Smooth muscle cell of the brain vasculature (primary cell): ENCODE measurements at regions not wholly inside any gene's neighbourhood (a gene's known extent, or its start where the extent isn't known, plus 50 kb on each side); places are given as distances from the start of the nearest gene placed in this dataset.

Experiments used
- DNase-seq: peaks from one replicate; pipeline ENCODE4 v3.0.0-alpha.2; 2012; ENCODE audit warnings: low read depth, low spot score

- no peak for DNase-seq
These were observed 620.5 kb upstream of the KLF4 start for GRCh38 chr9:108109927-108110690.

DNA sequence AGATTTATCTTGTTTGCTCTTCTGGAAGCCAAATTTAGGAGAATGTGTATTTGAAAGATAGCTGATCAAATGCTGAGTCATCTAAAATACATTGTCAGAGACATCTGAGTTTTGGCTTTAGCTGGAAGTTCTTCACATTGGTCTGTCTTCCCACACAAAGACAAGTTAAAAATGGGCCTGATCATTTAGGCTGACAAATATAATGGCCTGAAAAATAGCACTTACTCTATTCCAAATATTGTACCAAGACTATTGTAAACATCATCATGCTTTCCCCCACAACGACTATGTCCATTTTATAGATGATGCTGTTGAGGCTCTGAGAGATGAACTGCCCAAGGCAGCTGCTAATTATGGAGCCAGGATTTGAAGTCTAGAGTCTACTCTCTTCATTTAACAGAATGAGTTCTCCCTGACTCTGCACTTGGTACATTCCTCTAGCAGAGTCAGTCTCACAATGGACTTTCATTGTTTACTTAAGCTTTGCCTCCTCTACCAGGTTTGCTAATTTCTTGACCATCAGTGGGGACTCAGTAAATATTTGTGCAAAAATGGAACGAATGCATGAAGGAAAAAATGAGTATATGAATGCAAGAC lies 619.4 kb upstream of the KLF4 start:
- no peak for DNase-seq

DNA sequence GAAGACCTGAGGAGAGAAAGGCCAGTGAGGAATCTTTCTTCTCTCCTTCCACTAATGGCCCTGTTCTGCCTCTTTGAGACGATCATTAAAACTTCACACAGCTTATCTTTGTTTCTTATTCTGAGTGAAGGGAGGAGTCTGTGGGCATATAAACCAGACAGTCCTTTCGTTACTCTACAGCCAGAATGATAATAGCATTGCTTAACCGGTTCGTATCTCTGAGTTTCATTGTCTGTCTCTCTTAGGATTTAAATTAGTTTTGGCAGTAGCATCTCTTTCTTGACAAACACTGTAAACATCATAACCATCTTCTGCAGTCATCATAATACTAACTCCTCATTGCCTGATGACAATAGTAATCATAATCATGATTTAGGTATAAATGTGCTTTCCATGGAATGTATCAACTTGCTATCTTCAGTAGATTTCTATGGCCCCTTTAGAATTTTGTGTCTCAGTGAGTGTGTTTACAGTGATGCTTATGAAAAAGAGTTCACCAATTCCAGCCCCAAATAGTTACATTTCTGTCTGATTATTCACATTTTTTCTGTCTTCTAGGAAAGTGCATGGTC lies 618.8 kb upstream of the KLF4 start:
- DNase-seq, result no peak

DNA sequence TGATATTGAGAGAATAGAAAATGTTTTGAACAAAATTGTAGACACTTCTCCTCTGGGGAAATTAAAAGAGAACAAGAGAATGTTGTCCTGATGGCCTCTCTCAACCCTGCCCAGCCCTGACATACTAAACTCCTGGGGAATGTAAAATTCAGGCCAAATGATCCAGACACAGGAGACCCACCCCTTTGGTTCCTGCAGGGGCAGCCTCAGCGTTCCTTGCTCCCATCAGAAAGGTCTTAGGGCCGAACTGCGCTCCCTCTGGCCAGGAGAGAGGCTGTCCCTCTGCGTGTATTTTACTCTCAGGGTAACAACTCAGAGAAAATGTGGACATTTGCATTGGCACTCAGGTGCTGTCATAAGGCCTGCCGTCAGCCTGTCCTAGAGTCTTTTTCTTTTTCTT lies 616.3 kb upstream of the KLF4 start:
- no peak for DNase-seq

GRCh38 chr9:108104991-108105390 lies 615.4 kb upstream of the KLF4 start:
- no peak for DNase-seq

- DNase-seq, result no peak
These were observed 613.6 kb upstream of the KLF4 start for GRCh38 chr9:108103046-108103693.

DNA sequence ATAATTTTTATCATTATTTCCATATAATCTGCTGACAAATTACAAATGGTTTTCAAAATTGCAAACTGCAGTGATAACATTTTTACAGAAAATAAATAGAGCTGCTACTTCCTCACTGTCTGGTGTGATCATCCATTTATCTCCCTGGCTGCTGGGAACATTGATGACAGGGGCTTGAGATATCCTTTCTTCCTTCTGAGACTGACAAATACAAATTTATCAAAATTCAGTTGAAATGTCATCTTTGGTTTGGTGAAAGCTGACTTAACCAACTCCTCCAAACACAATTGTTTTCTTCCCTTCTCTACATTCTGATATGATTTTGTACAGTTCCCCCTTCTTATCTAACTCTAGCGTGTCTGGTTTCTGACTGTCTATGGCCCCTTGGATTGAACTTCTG lies 611.8 kb upstream of the KLF4 start:
- no peak for DNase-seq

DNA sequence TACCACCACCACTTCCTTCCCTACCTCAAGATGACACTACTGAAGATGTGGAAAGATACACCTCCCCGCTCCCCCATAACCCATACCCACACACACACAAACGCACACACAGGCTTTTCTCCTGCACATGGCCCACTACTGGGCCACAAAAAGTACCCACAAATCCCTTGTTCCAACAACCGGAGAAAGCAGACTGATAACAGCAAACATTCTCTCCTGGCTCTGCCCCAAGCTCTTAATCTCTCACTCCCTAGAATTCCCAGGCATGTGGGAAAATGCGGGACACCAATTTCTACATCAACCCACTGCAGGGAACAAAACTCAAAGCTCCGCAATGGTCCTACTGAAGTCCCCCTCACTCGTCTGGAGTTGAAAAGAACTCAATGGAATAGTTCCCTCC lies 611.0 kb upstream of the KLF4 start:
- no peak for DNase-seq

DNA sequence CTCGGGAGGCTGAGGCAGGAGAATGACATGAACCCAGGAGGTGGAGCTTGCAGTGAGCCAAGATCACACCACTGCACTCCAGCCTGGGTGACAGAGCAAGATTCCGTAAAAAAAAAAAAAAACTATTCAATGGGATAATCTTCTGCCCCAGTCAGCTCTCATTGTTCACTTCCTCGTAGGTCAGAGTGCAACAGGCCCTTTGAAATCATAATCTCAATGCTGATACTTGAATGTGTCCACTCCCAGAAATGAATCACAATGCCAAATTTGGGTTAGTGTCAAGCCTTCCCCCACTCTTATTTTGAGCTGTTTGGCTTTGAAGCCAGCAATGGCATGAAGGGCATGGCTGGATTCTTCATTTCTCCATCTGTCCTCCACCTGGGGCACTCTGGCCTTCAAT lies 610.3 kb upstream of the KLF4 start:
- no peak for DNase-seq

DNA sequence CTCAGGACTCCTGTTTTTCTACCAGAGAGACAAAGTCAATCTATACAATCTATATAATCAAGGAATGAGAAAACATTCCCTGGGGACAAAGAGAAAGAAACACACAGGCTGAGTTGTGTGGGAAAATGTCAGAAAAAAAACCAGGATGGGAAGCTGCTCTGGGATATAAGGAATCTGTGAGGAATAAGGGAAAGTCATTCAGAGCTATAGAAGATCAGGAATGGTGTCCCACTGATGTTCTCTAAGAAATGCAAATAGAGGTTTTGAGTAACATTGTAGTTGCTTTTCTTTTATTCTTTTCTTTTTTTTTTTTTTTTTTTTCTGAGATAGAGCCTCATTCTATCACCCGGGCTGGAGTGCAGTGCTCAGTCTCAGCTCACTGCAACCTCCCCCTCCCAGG lies 605.9 kb upstream of the KLF4 start:
- DNase-seq, result no peak

DNA sequence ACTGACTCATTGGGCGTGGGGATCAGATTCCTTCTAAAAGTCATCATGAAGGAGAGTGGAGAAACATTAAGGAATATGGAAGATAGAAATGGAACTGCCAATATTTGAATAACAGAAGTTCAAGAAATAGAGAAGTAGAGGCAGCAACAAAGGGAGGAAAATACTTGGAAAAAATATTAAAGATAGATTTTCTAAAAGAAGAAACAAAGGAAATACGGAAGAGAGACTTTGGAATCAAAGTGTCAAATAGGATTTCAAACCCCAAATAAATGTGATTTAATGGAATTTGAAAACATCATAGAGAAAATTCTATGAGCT lies 605.1 kb upstream of the KLF4 start:
- no peak for DNase-seq

DNA sequence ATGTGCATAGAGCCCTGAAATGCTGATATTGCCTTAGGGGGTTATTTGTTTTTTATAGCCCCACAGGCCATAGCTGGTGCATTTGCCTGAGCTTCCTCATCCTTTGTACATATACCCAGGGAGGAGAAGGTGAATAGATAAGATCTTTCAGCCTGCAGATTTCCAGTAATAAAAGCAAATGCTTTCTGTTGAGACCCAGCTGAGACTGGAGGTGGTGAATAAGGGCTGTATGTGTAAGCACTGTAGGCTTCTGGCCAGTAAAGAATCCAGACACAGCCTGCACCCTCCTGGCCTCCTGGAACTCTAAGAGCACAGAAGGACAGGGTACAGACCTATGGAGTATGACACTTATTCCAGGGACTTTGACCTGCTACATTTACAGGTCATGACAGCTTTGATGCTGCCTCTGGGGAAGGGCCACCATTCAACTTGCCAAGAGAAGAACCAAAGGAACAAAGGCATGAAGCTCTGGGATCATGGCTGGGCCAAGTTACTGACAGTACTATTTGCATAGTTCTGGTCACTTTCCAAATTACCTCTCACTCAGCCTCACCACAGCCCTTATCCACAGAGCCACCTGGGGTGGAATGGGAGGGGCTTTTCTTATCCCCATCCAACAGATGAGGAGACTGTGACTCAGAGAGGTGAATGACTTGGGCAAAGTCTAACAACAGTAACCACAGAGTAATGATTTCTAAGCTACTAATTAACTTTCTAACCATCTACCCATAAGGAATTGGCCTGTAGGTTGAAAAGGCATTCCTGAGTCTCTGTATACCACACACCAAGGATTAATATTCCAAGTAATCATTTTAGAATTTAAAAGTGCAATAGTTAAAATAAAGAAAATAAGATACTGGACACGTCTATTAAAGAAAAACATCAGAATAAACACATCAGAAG lies 604.5 kb upstream of the KLF4 start:
- DNase-seq, result no peak

DNA sequence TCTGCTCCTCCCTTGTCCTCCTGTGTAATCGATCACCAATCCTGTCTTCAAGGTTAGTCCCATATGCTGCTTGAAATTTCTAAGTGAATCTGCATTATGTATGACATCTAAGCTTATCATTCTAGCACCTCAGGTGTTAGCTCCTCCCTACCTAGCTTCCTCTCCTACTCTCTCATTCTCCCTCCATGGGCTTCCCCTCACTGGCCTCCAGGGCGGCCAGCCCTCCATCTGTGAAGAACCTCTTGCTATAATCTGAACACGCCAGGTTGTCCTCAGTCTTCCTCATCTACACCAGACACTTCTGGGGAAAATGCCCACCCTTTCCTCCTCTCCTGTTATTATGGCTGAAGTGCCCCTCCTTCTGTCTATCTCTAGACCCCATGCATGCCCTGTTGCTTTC lies 599.3 kb upstream of the KLF4 start:
- DNase-seq, result no peak

GRCh38 chr9:108087781-108088180 lies 598.2 kb upstream of the KLF4 start:
- no peak for DNase-seq

DNA sequence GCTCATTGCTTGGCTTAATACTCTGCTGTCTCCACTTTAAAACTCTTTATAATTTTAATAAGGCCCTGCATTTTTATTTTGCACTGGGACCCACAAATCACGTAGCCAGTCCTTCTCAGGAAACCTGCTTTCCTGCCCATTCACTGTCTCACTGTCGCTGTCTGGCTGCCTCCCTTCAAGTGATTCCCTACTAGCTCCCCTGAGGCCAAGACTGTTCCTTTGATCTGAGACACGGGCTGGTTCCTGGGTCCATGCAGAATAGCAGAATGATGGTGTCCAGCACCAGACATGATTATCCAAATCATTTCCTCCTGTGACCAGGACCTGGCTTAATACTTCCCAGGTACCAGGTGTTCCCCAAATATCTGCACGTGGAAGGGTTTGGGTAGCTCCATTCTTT lies 597.1 kb upstream of the KLF4 start:
- DNase-seq, result no peak

DNA sequence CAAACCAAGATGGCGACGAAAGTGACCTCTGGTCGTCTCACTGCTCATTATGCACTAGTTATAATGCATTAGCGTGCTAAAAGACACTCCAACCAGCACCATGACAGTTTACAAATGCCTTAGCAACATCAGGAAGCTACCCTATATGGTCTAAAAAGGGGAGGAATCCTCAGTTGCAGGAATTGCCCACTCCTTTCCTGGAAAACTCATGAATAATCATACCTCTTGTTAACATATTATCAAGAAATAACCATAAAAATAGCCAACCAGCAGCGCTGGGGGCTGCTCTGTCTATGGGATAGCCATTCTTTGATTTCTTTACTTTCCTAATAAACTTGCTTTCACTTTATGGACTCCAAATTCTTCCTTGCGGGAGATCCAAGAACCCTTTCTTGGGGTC lies 595.7 kb upstream of the KLF4 start:
- no peak for DNase-seq

DNA sequence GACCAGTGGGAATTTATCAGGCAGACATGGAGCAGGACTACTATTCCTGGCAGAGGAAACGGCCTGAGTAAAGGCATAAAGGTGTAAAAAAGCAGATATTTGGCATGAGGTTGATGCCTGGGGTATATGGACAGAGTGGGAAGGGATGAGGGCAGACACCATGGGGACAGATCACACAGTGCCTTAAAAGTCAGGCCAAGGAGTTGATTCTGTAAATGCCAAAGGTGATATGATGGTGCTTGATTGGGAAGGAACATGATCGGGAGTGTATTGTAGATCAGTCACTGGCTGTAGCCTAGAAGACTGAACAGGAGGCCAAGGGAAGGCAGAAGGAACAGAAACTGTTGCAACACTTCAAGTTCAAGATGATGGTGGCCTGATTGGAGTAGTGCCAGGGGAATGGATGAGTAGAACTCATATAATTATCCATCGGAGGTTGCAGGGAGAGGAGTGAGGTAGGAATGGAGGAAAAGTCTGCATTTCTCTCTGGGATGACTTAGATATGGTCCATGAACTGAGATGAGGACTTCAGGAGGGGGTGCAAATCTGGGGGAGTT lies 594.3 kb upstream of the KLF4 start:
- DNase-seq, result no peak

GRCh38 chr9:108083160-108083750 lies 593.7 kb upstream of the KLF4 start:
- no peak for DNase-seq

GRCh38 chr9:108081112-108081511 lies 591.5 kb upstream of the KLF4 start:
- no peak for DNase-seq

- DNase-seq, result no peak
These were observed 590.7 kb upstream of the KLF4 start for GRCh38 chr9:108080285-108080684.

- no peak for DNase-seq
These were observed 589.2 kb upstream of the KLF4 start for GRCh38 chr9:108078811-108079210.
